Duodenal mucosa (tissue), 2 donors: ENCODE measurements at regions not wholly inside any gene's neighbourhood (a gene's known extent, or its start where the extent isn't known, plus 50 kb on each side); places are given as distances from the start of the nearest gene placed in this dataset.

Experiments
- H3K27ac ChIP-seq: one replicate; pipeline ENCODE4 v1.7.0; 2013; ENCODE audit warnings: low read depth, low read length
- H3K27me3 ChIP-seq, 2 donors: one replicate each; pipeline ENCODE4 v1.7.0; 2013; ENCODE audit warnings: low read length in 2 of 2, control low read depth in 1 of 2; ENCODE audit not compliant: insufficient read depth in 2 of 2, control insufficient read depth in 1 of 2
- H3K36me3 ChIP-seq, 2 donors: one replicate each; pipeline ENCODE4 v1.7.0; 2013; ENCODE audit warnings: low read length in 2 of 2, control low read depth in 1 of 2; ENCODE audit not compliant: insufficient read depth in 2 of 2, control insufficient read depth in 1 of 2
- H3K4me1 ChIP-seq, 2 donors: one replicate each; pipeline ENCODE4 v1.7.0; 2013; ENCODE audit warnings: low read length in 2 of 2, control low read depth in 1 of 2; ENCODE audit not compliant: insufficient read depth in 2 of 2, control insufficient read depth in 1 of 2
- H3K4me3 ChIP-seq, 2 donors: one replicate each; pipeline ENCODE4 v1.7.0; 2013; ENCODE audit warnings: low read length in 2 of 2, low read depth in 1 of 2
- H3K9ac ChIP-seq, 2 donors: one replicate each; pipeline ENCODE4 v1.7.0; 2013; ENCODE audit warnings: low read length in 2 of 2, low read depth in 1 of 2
- H3K9me3 ChIP-seq, 2 donors: one replicate each; pipeline ENCODE4 v1.7.0; 2013; ENCODE audit warnings: low read length in 2 of 2, control low read depth in 1 of 2; ENCODE audit not compliant: control insufficient read depth in 1 of 2

DNA sequence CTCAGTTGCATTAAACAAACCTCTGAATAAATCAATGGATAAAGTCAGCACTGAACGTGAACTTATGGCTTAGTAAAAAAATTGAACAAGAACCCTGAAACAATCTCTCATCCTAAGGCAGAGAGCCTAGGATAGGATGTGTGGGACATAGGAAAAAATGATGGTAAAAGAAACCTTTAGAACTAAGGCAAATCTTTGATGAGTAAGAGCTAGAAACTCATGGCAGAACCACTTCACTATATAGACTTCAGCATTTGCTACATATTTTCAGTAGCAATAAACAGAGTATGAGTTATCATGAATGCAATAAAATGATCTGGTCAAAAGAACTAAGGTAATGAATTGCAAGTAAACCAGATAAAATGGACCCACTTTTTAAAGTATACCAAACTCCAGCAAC, 725.8 kb upstream of the DPPA4 start:
- Histone ChIP-seq H3K4me3 (no peak overlapping the region), H3K27me3 (no peaks in the 10 kb centered on the region), H3K27ac (no peak overlapping the region), H3K9me3 (no peaks in the 10 kb centered on the region), H3K4me1 (no peaks in the 10 kb centered on the region), H3K36me3 (no peaks in the 10 kb centered on the region), H3K9ac (no peak overlapping the region)

- H3K9ac ChIP-seq = no peak overlapping the region
- H3K27me3 ChIP-seq = no peaks in the 10 kb centered on the region
- no peaks in the 10 kb centered on the region for H3K36me3 ChIP-seq
- H3K27ac ChIP-seq = no peak overlapping the region
- H3K4me1 ChIP-seq = no peaks in the 10 kb centered on the region
- H3K4me3 ChIP-seq = no peak overlapping the region
- no peaks in the 10 kb centered on the region for H3K9me3 ChIP-seq
Observed at GRCh38 chr3:110066206-110066605, 728.9 kb upstream of the DPPA4 start.

- Histone ChIP-seq H3K9ac (no peak overlapping the region), H3K4me1 (no peaks in the 10 kb centered on the region), H3K36me3 (no peaks in the 10 kb centered on the region), H3K4me3 (no peak overlapping the region), H3K27me3 (no peaks in the 10 kb centered on the region), H3K27ac (no peak overlapping the region), H3K9me3 (no peaks in the 10 kb centered on the region)
Observed at GRCh38 chr3:110067527-110067926, 730.2 kb upstream of the DPPA4 start.

DNA sequence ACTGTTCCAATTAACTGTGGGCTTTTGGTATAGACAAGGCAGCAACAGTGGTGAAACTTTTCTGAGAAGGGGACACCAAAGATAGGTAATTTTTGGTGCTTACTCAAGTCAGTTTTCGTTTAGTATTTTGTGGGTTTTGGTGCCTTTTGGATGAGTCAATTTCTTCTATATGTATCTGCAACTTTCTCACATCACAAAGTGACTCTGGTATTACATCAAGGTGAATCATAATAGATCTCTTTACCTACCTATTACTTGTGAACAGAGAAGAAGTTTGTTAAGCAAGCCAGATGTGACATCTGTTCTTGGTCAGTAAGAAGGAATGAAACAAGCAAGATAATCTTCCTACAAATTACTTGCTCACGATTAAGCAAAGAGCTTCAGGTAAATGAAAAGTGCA, 732.4 kb upstream of the DPPA4 start:
- no peaks in the 10 kb centered on the region for H3K9me3 ChIP-seq
- H3K9ac ChIP-seq = no peak overlapping the region
- H3K27me3 ChIP-seq = no peaks in the 10 kb centered on the region
- H3K4me1 ChIP-seq = no peaks in the 10 kb centered on the region
- H3K4me3 ChIP-seq = no peak overlapping the region
- H3K36me3 ChIP-seq = no peaks in the 10 kb centered on the region
- H3K27ac ChIP-seq = no peak overlapping the region

GRCh38 chr3:110070161-110070916, 733.0 kb upstream of the DPPA4 start:
- Histone ChIP-seq H3K4me1 (no peaks in the 10 kb centered on the region), H3K27ac (no peak overlapping the region), H3K9me3 (no peaks in the 10 kb centered on the region), H3K9ac (no peak overlapping the region), H3K36me3 (no peaks in the 10 kb centered on the region), H3K27me3 (no peaks in the 10 kb centered on the region), H3K4me3 (no peak overlapping the region)

GRCh38 chr3:110074095-110074494, 736.7 kb upstream of the DPPA4 start:
- no peak overlapping the region for H3K4me3 ChIP-seq
- no peaks in the 10 kb centered on the region for H3K27me3 ChIP-seq
- no peaks in the 10 kb centered on the region for H3K9me3 ChIP-seq
- no peak overlapping the region for H3K27ac ChIP-seq
- H3K36me3 ChIP-seq = no peaks in the 10 kb centered on the region
- no peak overlapping the region for H3K9ac ChIP-seq
- H3K4me1 ChIP-seq = no peaks in the 10 kb centered on the region

GRCh38 chr3:110077093-110077492, 739.7 kb upstream of the DPPA4 start:
- no peaks in the 10 kb centered on the region for H3K4me1 ChIP-seq
- H3K9ac ChIP-seq = no peak overlapping the region
- H3K27me3 ChIP-seq = no peaks in the 10 kb centered on the region
- H3K4me3 ChIP-seq = no peak overlapping the region
- no peaks in the 10 kb centered on the region for H3K36me3 ChIP-seq
- no peaks in the 10 kb centered on the region for H3K9me3 ChIP-seq
- no peak overlapping the region for H3K27ac ChIP-seq

DNA sequence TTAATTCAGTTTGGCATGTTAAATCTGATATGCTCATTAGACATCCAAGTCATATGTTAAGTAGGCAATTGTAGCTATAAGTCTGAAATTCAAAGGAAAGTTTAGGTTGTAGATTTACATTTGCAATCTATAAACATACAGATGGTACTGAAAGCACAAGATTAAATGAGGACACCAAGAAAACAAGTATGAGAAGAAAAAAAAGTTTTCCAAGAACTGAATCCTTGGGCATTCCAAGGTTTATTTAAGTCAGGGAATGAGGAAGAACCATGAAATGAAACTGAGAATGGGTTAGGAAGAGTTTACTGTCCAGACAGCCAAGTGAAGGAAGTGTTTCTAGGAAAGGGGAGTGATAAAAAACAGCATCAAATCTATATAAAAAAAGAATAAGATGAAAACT, 756.1 kb upstream of the DPPA4 start:
- no peak overlapping the region for H3K9ac ChIP-seq
- H3K36me3 ChIP-seq = no peaks in the 10 kb centered on the region
- H3K27me3 ChIP-seq = no peaks in the 10 kb centered on the region
- no peak overlapping the region for H3K27ac ChIP-seq
- no peak overlapping the region for H3K4me3 ChIP-seq
- no peaks in the 10 kb centered on the region for H3K4me1 ChIP-seq
- H3K9me3 ChIP-seq = no peaks in the 10 kb centered on the region

DNA sequence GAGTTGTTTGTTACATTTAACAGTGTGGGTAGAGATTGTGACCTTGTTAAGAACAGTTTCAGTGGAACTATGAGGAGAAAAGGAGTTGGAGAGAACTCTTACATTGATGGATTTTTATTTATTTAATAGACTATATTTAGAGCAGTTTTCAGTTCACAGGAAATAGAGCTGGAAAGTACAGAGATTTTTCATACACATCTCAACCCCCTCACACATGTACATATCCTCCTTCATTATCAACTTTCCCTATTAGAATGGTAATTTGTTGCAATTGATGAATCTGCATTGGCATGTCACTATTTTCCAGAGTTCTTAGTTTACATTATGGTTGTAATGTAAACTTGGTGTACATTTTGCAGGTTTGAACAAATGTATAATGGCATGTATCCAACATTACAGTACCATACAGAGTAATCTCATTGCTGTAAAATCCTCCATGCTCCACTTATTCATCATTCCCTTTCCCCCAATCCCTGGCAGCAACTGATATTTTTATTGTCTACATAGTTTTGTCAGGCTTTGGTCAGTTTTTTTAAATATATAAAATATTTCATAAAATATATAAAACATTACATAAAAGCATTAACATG, 756.6 kb upstream of the DPPA4 start:
- H3K36me3 ChIP-seq = no peaks in the 10 kb centered on the region
- no peaks in the 10 kb centered on the region for H3K4me1 ChIP-seq
- H3K27me3 ChIP-seq = no peaks in the 10 kb centered on the region
- H3K9me3 ChIP-seq = no peaks in the 10 kb centered on the region
- H3K27ac ChIP-seq = no peak overlapping the region
- H3K4me3 ChIP-seq = no peak overlapping the region
- H3K9ac ChIP-seq = no peak overlapping the region

DNA sequence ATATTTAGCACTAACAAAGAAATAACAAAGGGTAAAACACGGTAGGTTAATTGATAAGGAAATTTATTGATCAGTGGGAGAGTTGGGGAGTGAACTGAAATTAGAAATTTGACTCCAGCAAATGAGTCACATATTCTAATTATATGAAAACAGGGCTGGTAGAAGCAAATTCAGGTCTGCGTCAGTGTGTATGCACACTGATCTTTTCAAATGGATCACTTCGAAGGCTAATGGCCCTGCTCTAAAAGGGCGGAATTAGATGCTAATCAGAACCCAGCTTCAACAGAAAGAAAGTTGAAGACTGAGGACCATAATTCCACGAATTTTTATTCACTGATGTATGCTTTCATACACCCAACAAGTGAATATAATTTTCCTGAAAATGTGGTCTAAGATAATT, 762.4 kb upstream of the DPPA4 start:
- Histone ChIP-seq H3K27ac (no peak overlapping the region), H3K4me3 (no peak overlapping the region), H3K27me3 (no peaks in the 10 kb centered on the region), H3K9ac (no peak overlapping the region), H3K9me3 (no peaks in the 10 kb centered on the region), H3K36me3 (no peaks in the 10 kb centered on the region), H3K4me1 (no peaks in the 10 kb centered on the region)
